Medulla oblongata (tissue), 1 donor: ENCODE measurements at regions not wholly inside any gene's neighbourhood (a gene's known extent, or its start where the extent isn't known, plus 50 kb on each side); places are given as distances from the start of the nearest gene placed in this dataset.

Experiments used
- DNase-seq: peaks from one replicate; pipeline ENCODE4 v3.0.0-alpha.2; 2015; ENCODE audit errors: extremely low spot score

DNA sequence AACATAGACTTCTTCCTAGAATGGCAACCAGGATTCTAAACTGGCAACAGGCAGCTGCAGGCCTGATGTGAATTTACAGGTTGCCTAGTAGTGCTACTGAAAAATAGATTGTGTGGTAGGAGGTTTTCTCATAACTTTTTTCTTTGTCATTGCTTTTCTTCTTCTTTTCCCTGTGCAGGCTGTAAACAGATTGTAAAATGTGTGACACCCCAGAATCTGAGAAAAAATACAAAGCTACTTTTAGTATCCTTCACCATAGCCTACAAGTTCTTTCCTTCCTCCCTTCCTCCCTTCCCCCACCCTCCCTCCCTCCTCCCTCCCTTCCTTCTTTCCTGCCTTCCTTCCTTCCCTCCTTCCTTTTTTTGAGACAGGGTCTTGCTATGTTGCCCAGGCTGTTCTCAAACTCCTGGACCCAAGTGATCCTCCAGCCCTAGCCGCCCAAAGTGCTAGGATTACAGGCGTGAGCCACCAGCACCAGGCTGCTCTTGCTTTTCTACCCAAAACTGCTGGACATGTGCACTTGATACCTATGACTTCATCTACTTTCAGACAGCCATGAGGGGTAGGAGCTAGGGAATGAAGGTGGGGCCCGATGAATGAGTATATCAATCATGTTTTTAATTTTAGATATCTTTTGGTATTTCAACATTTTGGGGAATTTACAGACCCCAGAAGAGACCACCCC, 114.2 kb upstream of the EEA1 start:
- DNase-seq: no peak

DNA sequence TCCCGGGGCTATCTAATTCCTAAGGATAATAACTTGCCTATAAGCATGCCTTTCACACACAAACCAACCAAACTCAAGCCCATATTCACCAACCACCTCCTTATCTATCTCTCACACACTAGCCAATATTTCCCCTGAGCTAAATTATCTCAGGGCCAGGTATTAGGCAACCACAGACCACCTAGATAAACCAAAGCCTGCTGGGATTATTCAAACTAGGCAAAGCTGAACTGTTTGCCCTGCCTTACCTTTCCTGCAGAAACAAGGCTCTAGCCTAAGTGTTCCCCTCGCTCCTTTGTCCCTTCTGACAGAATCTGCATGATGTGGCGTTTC, 114.7 kb upstream of the EEA1 start:
- DNase-seq: no peak

DNA sequence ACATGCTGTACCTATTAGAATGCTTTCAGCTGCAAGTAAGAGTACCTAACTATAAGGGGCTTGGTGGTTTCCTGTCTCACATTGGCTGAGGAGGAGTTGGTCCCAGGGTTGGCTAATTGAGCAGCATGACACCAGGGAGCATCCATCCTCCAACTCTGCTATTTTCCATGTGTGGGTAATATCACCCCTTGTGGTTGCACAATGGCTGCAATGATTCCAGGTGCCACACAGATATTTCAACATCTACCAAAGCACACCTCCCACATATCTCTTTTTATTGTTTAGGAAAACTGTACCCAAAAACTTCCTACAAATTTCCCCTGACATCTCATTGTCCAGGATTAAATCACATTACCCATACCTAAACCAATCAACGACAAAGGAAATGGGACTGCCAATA, 118.0 kb upstream of the EEA1 start:
- DNase-seq: no peak

DNA sequence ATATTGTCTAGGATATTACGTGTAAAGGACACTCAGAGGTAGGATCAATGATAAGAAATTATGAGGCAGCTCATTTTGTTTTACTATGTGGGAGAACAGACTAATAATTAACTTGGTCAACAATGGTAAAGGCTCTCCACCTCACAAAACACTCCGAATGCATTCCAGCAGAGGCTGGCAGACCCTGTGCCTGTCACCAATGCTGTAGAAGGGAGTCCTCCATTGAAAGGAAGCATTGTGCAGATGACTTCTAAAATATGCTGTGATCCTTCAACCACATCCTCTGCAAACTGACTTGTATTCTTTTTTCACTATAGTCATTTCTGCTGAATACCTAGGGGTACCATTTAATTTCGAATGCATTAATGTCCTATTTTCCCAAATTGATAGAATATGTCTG, 119.6 kb upstream of the EEA1 start:
- no peak for DNase-seq

DNA sequence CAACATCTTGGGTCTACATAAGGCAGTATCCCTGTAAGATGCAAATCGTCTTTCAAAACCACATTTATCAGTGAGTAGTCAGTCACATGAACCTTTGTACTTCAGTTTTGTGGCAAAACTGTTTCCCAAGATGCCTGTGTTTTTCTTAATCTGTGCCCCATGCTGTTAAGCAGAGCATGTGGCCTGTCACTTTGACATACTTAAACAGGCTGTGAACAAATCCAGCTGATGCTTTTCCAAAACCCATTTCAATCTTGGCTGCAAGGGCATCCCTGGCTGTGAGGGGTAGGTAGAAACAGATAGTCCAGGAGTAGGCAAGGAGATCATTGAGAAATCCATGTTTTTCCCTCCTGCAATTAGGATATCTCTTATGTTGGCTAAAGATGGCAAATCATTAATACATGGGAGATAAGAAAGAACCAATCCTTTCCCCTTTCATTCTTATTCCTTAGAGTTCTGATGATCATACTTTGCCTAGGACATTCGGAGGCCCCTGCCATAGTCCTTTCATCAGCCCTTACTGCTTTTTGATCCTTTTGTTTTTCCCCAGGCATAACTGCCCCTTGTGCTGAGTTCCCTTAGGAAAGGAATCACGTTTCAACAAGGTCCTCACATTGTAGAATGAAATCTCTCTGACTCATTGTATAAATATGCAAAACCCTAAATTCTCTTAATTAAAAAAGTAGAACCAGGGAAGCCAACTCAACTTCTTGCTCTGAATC, 121.1 kb upstream of the EEA1 start:
- DNase-seq: peak; percentile 17

DNA sequence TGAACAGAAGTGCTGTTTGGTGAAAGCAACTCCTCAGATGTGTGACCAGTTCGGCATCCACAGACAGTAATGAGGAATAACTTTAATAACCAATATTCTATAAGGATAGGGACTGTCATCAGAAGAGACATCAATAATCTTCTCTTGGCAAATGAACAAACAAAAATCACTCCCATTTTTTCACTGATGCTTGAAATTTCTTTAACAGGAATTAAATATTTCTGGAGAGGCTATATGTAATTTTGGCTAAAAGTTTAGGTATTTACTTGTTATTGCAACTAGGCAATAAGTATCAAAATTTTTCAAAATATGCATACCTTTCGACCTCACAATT, 121.6 kb upstream of the EEA1 start:
- DNase-seq: no peak

DNA sequence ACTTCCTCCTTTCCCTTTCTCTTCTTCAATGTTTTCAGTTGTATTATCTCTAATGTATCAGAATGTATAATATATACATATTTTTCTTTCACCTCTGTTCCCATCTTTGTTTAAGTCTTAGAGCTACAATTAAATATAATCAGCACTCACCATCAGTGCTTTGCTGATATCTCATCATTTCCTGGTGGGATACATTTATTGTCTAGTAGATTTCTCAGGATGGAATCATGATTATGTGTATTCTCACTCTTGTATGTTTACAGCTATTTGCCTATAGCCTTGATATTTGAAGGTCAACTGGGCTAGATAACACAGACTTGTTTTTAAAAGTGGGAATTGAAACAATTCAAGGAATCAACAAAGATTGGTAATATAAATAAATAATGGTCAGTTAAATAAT, 124.9 kb upstream of the EEA1 start:
- DNase-seq: no peak

DNA sequence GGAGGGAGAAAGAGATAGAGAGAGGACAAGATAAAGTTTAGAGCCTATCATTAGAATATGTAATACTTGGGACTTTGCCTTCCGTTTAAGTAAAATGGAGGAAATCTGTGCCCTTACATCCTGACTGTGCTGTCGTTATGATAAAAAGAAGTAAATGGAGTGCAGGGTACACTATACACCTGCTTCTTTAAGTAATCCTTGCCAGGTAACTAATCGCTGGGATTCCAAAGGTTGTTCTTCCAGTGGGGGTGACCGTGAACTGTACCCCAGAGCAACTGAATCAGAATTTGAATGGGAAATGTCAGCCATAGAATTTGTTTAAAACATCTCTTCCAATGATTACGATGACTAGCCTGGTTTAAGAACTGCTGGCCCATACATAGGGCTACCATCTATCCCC, 126.1 kb upstream of the EEA1 start:
- no peak for DNase-seq

DNA sequence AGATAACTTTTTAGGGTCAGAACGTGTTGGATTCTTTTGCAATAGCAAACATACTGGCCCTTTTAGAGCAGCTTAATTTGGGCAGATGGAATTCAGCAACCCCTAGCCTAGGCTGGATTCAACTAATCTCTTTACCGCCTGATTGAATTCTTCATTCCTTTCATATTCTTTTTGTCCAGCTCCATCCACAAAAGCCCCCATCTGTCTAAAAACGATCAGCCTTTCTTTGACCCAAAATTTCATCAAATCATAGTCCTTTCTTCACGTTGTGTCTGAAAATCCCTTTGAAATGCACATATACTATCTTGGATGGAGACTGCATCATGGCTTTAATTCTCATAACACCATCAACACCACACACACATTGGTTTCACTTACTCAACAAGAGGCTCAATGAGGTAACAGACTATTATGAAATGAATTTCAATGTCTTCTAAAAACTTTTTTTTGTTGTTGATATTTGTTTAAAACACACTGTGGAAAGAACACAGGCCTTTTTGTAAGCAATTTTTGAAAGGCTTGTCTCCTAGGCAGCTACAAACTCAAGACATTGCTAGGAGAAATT, 128.0 kb upstream of the EEA1 start:
- no peak for DNase-seq

DNA sequence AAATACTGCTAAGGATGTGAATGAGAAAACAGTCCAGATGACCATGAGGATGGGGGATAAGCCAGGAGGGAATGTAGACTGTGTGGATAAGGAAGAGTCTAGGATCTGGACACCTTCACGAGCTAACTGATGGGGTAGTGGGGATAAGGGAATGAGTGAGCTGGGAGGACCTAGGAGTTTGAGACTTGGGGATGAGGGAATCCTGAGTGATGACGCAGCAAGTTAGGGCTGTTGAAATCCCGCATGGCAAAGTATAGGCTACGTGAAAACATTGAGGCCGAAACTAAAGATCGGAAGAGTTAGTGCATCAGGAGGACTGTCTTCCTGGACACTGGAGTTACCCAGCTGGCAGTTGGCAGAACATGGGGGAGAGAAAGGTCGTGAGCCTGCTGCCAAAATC, 129.2 kb upstream of the EEA1 start:
- DNase-seq: no peak

DNA sequence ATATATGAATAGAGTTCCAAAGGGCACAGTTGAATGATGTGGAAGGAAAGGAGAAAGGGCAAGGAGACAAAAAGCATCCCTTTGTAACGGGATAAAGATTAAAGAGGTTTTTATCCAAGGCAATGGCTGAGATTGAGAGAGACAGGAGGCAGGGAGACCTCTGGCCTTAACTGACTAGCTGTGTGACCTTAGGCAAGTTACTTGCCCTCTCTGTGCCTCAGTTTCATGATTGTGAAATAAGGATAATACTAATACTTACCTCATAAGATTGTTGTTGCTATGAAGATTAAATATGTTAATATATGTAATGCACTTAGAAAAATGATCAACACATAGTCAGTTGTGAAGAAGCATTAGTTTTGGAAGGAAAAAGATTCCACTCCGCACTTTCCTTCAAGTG, 130.2 kb upstream of the EEA1 start:
- DNase-seq: no peak

DNA sequence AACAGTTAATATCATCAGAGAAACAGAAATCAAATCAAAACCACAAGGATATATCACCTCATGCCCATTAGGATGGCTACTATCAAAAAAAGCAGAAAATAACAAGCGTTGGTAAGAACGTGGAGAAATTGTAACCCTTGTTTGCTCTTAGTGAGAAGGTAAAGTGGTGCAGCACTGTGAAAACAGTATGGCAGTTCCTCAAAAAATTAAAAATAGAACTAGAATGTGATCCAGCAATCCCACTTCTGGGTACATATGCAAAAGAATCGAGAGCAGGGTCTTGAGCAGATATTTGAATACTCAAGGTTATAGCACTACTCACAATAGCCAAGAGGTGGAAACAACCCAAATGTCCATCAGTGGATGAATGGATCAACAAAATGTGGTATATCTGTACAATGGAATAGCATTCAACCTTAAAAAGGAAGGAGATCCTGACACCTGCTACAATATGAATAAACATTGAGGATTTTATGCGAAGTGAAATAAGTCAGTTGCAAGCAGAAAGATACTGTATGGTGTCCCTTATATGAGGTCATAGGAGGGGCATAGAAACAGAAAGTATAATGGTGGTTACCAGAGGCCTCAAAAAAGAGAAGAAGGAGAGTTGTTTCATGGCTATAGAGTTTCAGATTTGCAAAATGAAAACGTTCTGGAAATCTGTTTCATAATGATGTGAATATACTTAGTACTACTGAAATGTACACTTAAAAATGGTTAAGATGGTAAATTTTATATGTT, 131.0 kb upstream of the EEA1 start:
- peak; percentile 9 for DNase-seq

DNA sequence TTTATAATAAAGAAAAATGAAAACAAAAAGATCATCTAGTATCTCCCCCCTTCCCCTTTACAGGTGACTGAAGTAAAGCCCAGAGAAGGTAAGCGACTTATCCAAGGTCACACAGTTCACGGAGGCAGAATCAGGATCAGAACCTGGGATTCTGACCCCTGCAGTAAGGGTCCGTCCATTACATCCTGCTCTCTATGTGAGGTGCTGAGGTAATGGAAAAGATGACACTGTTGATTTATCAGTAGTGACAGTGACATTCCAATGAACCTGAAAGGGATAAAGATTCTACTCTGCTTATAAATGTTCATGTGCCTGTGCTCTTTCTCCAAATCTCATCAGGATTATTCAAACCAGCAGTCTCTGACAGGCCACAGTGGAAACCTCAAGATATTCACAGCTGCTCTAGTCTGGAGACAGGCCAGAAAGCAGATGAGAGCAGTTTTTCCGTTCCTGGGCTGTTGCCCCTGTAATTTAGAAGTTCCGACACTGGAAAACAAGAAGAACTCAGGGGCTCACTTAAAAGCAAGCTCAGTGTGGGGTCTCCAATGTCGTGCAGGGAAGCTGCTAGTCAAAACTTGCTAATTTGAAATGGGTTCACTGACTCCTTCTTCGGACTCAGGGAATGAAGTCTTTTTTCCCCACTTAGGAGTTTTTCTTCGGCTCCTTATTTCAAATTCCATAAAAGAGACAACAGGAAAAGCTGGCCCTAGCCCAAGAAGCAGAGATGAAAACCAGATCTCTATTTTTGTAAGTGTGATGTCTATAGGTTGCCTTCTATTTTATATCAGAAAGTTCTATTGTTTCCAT, 131.8 kb upstream of the EEA1 start:
- peak; percentile 42 for DNase-seq

DNA sequence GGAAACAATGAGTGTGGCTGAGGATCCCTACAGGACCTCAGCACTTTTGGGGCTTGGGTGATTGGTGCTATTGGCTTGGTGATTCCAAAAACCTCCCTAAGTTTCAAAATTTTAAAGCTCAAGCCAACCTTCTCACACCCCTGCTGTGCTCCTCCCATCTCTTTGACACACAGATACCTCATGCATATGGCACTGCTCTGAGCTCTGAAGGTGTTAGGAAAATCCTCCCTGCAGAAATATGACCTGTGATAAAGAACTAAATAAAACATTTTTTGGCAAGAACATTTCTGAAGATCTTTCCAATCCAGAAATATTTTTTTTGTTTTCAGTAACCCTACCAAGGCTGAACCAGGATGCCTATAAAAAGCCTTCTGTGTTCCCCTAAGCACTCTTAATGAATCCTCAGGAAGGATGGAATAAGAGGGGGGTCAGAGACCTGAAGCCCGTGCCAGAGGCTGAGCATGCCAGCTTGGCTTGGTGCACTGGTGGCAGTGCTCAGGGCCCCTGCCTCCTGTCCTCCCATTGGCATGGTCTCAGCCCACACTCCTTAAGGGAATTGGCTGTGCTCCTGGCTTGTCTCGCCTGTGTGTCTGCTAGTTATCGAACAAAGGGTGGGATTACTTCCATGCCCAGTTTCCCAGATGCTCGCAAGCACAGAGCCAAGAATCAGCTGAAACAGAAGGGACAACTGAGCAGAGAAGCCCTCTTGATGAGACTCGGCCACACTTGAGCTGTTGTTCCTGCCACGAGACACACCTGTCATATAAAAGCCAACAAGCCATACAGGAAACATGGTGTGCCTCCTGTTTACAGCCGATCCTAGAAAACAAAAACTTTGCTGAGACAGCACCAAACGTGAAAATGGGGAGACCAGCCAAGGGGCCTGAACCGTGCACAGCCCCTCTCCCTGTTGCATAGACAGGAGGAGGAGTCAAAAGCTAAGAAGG, 132.7 kb upstream of the EEA1 start:
- DNase-seq: peak; percentile 53

DNA sequence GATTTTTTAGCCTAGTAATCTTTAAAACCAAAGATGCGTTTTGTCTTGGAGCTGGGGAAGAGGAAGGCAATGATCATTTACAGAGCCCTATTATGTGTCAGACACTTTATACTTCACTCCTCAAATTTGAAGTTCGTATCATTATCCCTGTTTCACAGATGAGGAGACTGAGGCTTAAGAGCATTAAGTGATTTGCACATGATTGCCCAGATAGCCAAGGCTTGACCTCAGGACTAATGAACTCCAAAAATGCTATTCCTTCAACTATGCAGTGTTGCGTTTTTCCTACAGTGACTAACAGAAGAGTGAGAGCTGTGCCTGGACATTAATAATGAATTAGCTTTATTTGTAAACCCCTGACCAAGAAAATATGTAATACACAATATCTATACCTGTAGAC, 136.8 kb upstream of the EEA1 start:
- DNase-seq: no peak

DNA sequence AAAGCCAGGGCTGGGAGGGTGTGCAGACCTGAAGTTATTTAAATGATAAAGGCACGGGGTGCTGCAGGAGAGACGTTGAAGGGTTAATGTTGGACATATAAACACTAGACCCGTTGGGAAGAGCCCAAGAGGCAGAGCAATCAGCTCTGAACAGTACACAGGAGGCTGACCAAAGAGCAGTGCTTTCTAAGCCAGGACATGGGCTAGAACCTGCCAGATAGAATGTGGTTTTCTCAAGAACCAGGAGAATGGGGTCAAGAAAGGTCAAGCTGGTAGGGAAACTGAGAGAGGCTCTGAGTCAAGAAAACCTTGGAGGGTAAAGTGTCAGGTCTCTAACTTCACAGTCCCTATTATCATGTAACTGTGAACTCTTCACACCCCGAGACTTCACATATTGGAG, 143.2 kb upstream of the EEA1 start:
- no peak for DNase-seq

DNA sequence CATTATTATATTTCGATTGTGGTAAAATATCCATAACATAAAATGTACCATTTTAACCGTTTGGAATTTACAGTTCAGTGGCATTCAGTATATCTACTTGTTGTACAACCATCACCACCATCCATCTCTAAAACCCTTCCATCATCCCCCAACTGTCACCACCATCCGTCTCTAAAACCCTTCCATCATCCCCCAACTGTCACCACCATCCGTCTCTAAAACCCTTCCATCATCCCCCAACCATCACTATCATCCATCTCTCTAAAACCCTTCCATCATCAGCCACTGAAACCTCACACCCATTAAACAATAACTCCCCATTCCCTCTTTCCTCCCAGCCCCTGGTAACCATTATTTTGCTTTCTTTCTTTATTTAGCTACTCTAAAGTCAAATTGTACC, 144.2 kb upstream of the EEA1 start:
- no peak for DNase-seq

DNA sequence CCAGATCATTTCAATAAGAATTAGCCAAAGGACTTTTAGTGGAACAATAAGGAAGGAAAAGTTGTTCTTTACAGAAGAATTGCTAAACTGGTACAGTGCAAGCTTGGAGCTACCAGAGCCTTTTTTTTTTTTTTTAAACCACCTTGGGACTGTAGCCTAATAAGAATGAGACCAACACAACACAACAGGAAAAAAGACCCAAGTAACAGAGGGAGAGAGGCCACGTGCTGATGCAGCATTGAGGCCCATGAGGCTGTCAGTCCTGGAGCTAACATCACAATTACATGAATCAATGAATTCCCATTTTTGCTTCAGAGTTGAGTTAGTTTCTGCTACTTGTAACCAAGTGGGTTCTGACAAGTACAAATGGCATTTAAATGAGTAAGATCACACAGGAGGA, 149.0 kb upstream of the EEA1 start:
- DNase-seq: no peak

DNA sequence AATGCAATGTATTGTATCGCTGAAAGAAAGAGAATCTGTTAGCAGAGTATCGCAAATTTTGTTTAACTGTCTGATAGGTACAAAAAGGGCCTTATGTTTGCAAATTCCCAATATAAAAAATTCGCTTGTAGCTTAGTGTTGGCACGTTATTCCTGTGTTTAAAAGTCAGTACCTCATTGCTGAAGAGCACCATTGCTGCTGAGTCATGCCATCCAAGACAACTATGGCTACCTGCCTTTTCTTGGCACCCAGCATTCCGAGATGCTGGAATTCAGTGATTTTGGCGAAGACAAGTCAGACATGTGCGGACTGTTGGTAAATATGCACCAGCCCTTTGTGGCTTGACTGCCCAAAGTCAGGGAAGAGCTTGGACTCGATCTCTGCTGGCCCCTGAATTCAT, 149.5 kb upstream of the EEA1 start:
- no peak for DNase-seq

DNA sequence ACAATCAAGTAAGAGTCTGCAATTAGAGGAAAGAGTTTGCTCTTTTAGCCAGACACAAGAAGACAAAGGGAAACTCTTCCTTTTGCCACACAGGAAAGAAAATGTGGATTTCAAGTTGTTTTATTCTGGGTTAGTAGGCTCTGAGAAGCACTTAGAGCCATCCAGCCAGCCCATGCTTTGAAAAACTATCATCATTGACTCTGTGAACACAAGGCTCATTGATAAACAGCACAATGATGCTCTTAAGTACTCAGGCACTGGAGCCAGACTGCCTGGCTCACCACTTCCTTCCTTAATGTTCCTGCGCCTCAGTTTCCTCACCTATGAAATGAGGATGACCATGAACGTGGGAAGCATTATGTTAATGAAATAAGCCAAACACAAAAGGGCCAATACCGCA, 150.2 kb upstream of the EEA1 start:
- DNase-seq: peak; percentile 71

DNA sequence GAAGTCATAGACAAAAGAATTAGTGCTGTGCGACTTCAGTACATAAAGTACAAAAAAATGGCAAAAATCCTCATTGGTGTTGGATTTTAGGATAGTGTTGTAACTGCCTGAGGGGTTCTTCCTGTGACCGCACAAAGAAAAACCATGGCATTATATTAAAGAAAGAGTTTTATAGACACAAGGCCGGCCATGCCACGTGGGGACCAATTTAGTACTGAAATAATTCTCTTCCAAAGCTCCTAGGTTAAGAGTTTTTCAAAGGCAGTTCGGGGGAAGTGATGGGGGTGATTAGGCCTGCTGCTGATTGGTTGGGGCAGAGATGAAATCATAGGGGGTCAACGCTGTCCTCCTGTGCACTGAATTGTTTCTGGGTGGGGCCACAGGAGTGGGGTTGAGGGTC, 150.9 kb upstream of the EEA1 start:
- DNase-seq: no peak
